ENCODE measurements at regions not wholly inside any gene's neighbourhood (a gene's known extent, or its start where the extent isn't known, plus 50 kb on each side); places are given as distances from the start of the nearest gene placed in this dataset.

DNA sequence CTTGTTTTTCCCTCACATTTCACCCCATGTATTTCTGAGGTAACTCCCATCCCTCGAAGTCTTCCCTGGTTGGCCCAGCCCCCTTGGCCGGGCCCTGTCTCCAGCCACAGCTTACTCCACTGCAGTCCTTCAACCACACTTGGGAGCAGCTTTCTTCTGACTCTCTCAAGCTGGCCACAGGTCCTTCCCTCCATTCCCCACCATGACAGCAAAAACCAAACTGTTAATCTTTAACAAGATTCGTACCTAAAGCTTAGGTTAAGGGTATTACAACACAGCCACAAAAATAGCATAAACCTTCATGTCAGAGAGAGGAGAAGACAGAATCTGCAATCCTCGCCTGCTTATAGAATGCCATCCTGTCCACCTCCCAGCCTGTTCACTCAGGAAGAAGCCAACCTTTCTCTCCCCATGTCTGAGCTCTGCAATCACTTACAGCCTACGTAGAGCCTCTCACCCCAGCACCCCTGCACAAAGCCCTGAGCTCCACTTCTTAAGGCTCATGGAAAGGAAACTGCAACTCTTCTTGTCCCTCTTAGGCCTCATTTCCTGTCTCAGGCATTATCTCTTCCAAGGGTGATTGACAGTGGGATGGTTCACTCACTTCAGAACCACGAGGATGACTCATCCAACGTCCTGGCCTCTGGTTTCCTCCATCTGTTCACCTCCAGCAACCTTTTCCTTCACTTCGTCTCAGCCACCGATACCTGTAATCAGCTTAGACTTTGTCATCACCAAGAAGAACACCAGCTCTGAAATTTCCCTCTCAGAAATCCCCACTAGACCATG is 72.8 kb downstream of the CD2 start:
- TF ChIP-seq, protein P1, sequence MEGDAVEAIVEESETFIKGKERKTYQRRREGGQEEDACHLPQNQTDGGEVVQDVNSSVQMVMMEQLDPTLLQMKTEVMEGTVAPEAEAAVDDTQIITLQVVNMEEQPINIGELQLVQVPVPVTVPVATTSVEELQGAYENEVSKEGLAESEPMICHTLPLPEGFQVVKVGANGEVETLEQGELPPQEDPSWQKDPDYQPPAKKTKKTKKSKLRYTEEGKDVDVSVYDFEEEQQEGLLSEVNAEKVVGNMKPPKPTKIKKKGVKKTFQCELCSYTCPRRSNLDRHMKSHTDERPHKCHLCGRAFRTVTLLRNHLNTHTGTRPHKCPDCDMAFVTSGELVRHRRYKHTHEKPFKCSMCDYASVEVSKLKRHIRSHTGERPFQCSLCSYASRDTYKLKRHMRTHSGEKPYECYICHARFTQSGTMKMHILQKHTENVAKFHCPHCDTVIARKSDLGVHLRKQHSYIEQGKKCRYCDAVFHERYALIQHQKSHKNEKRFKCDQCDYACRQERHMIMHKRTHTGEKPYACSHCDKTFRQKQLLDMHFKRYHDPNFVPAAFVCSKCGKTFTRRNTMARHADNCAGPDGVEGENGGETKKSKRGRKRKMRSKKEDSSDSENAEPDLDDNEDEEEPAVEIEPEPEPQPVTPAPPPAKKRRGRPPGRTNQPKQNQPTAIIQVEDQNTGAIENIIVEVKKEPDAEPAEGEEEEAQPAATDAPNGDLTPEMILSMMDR (IDR thresholded peaks at IDR 0.05), result no peak
- TF ChIP-seq EP300 (IDR thresholded peaks at IDR 0.05), result no peak
- no peak for TF ChIP-seq POLR2A (IDR thresholded peaks at IDR 0.05)
